Upper lobe of right lung (tissue), 1 donor: ENCODE measurements at regions not wholly inside any gene's neighbourhood (a gene's known extent, or its start where the extent isn't known, plus 50 kb on each side); places are given as distances from the start of the nearest gene placed in this dataset.

Experiments used
- ATAC-seq: fragments of 200-7000 bp; cut with Tn5 transposase; one replicate; pipeline ENCODE4 v1.9.1; 2020; ENCODE audit warnings: mild to moderate bottlenecking, moderate library complexity
- DNase-seq: peaks from one replicate; pipeline ENCODE4 v3.0.0-alpha.2; 2020
- H3K27ac ChIP-seq: fragments of 200-600 bp; one replicate; pipeline ENCODE4 v1.8.0; 2022
- H3K27me3 ChIP-seq: fragments of 200-600 bp; one replicate; pipeline ENCODE4 v1.8.0; 2022; ENCODE audit warnings: mild to moderate bottlenecking
- H3K36me3 ChIP-seq: fragments of 200-600 bp; one replicate; pipeline ENCODE4 v1.8.0; 2022
- H3K4me1 ChIP-seq: fragments of 200-600 bp; one replicate; pipeline ENCODE4 v1.8.0; 2022
- H3K4me3 ChIP-seq: fragments of 200-600 bp; one replicate; pipeline ENCODE4 v1.8.0; 2022; ENCODE audit warnings: mild to moderate bottlenecking
- H3K9me3 ChIP-seq: fragments of 200-600 bp; one replicate; pipeline ENCODE4 v1.8.0; 2022
- intact Hi-C: fragments of 100-400 bp; cut with DNase I; formaldehyde crosslinking; loops from one replicate; pipeline ENCODE4 v1.11.0; 2022
- TF ChIP-seq, protein P1 (sequence below): fragments of 200-600 bp; IDR thresholded peaks from one replicate; pipeline ENCODE4 v1.8.0; 2022; ENCODE audit warnings: antibody characterized with exemption
- donor health status: DM: no; HTN: yes; CAD: no; lungs with severe emphysema.

DNA sequence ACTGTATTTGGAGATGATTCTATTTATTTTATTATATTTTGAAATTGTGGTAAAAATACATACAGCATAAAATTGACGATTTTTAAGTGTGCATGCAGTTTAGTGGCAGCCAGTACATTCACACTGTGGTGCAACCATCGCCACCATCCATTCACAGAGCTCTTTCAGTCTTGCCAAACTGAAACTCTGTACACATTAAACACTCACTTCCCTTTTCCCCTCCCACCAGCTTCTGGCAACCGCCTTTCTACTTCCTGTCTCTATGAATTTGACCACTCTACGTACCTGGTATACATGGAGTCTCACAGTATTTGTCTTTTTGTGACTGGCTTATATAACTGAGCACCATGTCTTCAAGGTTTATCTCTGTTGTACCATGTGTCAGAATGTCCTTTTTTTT is 303.3 kb upstream of the ATP10A start:
- no peaks in the 10 kb centered on the region for H3K4me1 ChIP-seq
- TF ChIP-seq, protein P1, sequence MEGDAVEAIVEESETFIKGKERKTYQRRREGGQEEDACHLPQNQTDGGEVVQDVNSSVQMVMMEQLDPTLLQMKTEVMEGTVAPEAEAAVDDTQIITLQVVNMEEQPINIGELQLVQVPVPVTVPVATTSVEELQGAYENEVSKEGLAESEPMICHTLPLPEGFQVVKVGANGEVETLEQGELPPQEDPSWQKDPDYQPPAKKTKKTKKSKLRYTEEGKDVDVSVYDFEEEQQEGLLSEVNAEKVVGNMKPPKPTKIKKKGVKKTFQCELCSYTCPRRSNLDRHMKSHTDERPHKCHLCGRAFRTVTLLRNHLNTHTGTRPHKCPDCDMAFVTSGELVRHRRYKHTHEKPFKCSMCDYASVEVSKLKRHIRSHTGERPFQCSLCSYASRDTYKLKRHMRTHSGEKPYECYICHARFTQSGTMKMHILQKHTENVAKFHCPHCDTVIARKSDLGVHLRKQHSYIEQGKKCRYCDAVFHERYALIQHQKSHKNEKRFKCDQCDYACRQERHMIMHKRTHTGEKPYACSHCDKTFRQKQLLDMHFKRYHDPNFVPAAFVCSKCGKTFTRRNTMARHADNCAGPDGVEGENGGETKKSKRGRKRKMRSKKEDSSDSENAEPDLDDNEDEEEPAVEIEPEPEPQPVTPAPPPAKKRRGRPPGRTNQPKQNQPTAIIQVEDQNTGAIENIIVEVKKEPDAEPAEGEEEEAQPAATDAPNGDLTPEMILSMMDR, result no peak
- no peak for DNase-seq
- no peak for ATAC-seq
- intact Hi-C loops, result no loop called here
- H3K27me3 ChIP-seq, result no peaks in the 10 kb centered on the region
- no peaks in the 10 kb centered on the region for H3K9me3 ChIP-seq
- H3K36me3 ChIP-seq, result no peaks in the 10 kb centered on the region
- H3K4me3 ChIP-seq, result no peak overlapping the region
- H3K27ac ChIP-seq, result no peak overlapping the region

DNA sequence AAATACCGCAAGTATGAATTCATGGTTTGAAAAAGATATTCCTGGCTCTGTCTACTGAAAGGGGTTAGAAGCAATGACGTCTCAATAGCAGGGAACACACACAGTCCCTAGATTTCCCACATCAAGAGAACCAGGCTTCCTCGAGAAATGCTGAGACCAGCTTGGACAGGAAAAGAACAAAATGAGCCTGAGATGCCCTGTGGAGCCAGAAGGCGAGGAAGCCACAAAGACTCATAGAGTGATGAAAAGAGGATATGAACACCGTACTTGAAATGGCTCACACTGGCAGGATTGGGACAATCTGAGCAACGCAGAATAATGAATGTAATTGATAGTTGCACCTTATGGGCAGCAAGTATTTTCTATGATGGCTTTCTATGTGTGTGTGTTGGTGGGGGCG is 302.4 kb upstream of the ATP10A start:
- H3K9me3 ChIP-seq, result no peaks in the 10 kb centered on the region
- H3K27ac ChIP-seq, result no peak overlapping the region
- no peaks in the 10 kb centered on the region for H3K36me3 ChIP-seq
- DNase-seq, result no peak
- no peaks in the 10 kb centered on the region for H3K27me3 ChIP-seq
- ATAC-seq, result no peak
- no peak overlapping the region for H3K4me3 ChIP-seq
- TF ChIP-seq, protein P1, result no peak
- intact Hi-C loops, result no loop called here
- no peaks in the 10 kb centered on the region for H3K4me1 ChIP-seq

DNA sequence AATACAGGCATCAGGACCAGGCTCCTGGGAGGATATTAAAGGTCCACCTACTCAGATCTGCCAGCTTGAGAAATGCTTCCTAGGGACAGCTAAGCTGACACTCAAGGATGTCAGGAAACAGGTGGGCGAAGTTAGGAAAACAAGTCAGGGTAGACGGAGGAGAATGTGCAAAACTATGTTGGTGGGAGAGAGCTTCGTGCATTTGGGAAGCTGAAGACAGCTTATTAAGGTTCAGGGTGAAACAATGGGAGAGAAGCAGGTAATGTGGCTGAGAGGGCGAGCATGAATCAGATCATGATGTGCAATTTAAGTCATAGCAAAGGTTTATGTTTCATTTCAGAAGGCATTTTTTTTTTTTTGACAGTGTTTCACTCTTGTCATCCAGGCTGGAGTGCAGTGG is 297.2 kb upstream of the ATP10A start:
- H3K36me3 ChIP-seq, result no peaks in the 10 kb centered on the region
- no peak overlapping the region for H3K4me3 ChIP-seq
- H3K4me1 ChIP-seq, result no peaks in the 10 kb centered on the region
- no peak for ATAC-seq
- no peak for DNase-seq
- TF ChIP-seq, protein P1, result no peak
- intact Hi-C loops, result no loop called here
- H3K9me3 ChIP-seq, result no peaks in the 10 kb centered on the region
- no peak overlapping the region for H3K27ac ChIP-seq
- H3K27me3 ChIP-seq, result no peaks in the 10 kb centered on the region

DNA sequence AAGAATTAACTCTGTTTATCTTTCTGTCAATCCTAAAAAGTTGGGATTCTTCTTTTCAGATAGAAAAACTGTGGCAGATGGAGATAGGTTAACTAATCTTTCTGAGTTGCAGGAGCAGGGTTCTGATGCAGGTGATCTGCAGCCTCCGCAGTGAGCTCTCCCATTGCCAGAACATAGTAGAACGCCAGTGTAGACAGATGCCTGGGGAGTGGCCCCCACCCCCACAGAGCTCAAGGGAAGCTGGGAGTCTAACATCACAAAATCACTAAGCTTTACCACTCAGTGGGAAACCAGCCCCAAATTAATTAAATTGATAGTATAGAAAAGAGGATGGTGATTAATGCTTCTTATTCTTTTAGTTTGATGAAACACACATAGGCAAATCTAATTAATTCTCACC is 295.0 kb upstream of the ATP10A start:
- no peaks in the 10 kb centered on the region for H3K36me3 ChIP-seq
- ATAC-seq (no peak), DNase-seq (no peak)
- H3K27me3 ChIP-seq, result no peaks in the 10 kb centered on the region
- H3K9me3 ChIP-seq, result no peaks in the 10 kb centered on the region
- no peak overlapping the region for H3K4me3 ChIP-seq
- no peaks in the 10 kb centered on the region for H3K4me1 ChIP-seq
- H3K27ac ChIP-seq, result no peak overlapping the region
- intact Hi-C loops, result no loop called here
- TF ChIP-seq, protein P1, result no peak

DNA sequence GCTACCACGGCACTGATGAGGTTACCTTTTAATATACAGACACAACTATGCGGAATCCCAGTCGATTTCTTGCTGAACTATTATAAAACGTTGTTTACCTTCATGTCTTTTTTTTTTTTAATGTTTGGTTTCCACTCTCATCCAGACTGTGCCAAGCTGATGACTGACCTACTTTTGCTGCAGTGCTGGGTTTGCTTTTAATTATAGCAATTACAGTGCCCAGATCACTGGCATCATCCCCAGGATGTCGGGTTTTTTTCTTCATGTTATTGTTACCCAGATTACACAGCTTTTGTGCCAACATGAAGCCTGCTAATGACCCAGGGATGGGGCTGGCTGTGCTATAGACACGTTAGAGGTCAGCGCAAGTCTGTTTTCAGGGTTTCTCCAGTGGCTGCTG is 294.0 kb upstream of the ATP10A start:
- no peaks in the 10 kb centered on the region for H3K4me1 ChIP-seq
- no peak for ATAC-seq
- no peaks in the 10 kb centered on the region for H3K36me3 ChIP-seq
- DNase-seq, result no peak
- intact Hi-C loops, result no loop called here
- H3K4me3 ChIP-seq, result no peak overlapping the region
- H3K27ac ChIP-seq, result no peak overlapping the region
- H3K9me3 ChIP-seq, result no peaks in the 10 kb centered on the region
- TF ChIP-seq, protein P1, result no peak
- no peaks in the 10 kb centered on the region for H3K27me3 ChIP-seq

DNA sequence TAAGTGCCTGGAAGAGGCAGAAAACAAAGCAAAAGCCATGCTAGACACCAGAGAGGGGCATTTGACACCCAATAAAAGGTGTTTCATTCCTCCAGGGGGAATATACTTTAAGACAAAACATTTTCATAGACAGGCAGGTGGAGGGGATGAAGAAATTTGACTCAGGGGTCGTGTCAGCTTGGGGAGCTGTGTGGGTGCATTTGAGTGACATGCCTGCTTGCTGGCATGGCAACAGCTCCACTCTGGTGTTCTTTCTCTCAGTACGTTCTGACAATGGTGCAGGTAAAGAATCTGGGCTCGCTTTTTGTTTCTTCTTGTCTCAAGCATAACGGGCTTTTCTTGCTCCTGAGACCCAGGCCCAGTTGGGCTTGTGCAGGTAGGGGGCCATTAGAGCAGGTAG is 292.9 kb upstream of the ATP10A start:
- Histone ChIP-seq H3K9me3 (no peaks in the 10 kb centered on the region), H3K27ac (no peak overlapping the region), H3K36me3 (no peaks in the 10 kb centered on the region), H3K27me3 (no peaks in the 10 kb centered on the region), H3K4me3 (no peak overlapping the region), H3K4me1 (no peaks in the 10 kb centered on the region)
- DNase-seq (no peak), ATAC-seq (no peak)
- intact Hi-C loops, result no loop called here
- TF ChIP-seq, protein P1, result no peak
